GM19438 (cell line): ENCODE measurements at regions not wholly inside any gene's neighbourhood (a gene's known extent, or its start where the extent isn't known, plus 50 kb on each side); places are given as distances from the start of the nearest gene placed in this dataset.
"Not testable (repeated sequence)": the region's sequence is repeated elsewhere in the genome, so short reads cannot be mapped to it uniquely, and the experiment has no call there.

Experiments
- ATAC-seq: cut with Tn5 transposase; IDR thresholded peaks from one replicate; pipeline ENCODE4 v1.9.1; 2021; ENCODE audit warnings: low read depth; ENCODE audit not compliant: unreplicated experiment

GRCh38 chr2:16088035-16088801 is 147.9 kb downstream of the MYCN start:
- ATAC-seq, result no peak

DNA sequence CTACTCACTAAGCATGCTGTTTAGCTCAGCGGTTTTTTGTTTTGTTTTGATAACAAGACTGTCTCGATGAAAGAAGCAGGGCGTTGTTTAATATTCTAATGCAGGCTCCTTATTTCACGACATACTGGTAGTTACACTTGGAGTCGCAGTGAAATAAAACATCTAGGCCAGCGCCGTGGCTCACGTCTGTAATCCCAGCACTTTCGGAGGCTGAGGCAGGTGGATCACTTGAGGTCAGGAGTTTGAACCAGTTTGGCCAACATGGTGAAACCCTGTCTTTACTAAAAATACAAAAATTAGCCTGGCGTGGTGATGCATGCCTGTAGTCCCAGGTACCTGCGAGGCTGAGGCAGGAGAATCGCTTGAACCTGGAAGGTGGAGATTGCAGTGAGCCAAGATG is 145.8 kb downstream of the MYCN start:
- not testable (repeated sequence) for ATAC-seq

- ATAC-seq, result no peak
Measured at GRCh38 chr2:16085073-16085472, 144.7 kb downstream of the MYCN start.

DNA sequence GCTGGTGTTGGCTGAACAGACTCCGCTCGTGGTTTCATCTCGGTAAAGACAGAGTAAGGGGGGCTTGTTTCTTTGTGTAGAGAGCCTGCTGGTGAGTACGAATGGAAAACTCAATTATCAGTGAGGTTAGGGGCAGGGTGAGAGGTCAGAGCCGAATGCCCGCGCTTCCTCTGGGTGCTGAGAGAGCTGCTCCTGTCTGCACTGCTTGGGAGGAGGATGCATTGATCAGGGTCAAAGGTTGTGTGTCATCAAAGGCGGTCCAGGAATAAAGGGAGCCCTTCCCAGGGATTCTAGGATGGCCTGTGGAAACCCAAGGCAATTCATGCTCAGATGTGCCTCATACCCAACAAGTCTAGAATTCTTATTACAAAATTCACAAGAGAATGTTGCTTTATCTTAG is 143.9 kb downstream of the MYCN start:
- ATAC-seq, result no peak

DNA sequence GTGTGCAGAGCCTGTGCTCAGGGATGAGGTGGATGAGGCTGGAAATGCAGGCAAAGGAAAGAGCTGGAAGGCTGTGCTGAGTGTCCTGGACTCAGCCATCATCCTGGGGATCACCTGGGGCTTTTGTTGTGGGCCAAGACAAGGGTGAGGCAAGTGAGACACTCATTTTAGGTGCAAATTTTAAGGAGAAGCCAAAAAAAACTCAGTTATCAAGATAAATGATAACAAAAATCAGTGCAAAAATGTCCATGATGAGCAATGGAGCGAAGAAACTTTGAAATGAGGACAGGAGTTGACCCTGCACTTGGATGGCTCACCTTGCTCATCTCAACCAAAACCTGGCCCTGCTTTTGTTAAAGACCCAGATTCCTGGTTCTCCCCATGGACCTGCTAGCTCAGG is 141.9 kb downstream of the MYCN start:
- no peak for ATAC-seq

DNA sequence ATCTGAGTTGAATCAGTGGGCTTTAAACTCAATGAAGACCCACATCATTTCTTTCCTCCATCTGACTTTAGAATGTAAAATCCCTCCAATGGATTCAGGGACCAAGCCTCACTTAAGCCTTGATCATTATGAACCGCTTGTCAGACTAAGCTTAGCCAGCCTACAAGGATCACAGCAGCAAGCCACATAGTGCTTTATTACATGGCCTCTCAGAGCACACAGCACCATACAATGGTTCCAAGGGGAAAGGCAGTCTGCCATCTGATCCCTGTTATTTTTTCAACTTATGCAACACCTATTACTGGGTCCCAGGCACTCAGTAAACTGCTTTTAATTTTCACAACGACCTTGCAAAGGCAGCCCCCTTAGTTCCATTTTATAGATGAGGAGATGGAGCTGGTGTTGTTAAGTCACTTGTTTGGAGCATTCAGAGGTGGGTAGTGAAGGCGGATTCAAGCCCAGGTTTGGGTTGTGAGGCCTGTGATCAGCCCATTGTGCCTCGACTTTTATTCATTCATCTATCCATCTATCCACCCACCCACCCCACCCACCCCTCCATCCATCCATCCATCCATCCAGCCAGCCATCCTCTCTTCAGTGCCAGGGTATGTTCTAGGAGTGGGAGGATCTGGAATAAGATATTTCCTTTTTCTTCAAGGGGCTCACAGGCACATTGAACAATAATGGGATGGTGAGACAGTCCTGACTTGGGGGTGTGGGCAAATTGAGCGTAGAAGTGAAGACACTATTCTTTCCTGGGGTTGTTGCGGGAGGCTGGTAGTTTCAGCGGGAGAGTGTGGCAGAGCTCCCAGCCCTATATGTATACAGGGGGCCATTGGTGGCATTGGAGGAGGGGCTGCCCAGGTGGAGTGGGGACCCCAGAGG is 141.2 kb downstream of the MYCN start:
- ATAC-seq, result no peak

DNA sequence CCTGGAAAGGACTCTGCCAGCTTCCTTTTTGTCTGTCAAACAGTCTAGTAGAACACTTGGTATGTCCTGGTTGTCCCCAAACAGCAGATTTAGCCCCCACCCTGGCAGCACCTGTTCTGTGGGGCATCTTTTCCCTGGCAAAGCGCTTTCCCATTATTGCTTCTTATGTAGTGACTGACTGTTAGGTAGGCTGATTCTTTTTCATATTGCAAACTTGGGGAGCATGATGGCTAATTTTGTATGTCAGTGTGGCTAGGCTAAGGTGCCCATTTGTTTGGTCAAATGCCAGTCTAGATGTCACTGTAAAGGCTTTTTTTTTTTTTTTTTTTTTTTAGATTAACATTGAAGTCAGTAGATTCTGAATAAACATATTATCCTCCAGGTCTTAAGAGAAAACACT is 140.2 kb downstream of the MYCN start:
- no peak for ATAC-seq

DNA sequence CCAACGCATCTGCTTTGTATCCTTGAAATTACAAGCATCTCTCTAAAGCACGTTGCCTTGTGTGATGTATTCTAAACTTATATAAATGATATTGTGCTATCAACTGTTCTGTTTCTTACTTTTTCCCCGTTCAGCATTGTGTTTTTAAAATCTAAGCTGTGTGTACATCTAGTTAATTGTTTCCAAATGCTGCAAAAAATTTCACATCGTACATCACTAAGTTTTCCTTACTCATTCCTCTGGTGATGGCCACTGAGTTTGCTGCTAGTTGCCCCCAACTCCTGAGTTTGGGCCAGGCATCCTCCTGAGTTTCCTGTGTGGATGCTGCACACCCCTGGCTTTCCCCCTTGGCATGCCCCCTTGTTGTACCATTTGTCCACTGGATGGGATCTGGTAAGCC is 139.7 kb downstream of the MYCN start:
- no peak for ATAC-seq

- ATAC-seq, result no peak
Measured at GRCh38 chr2:16079637-16080036, 139.3 kb downstream of the MYCN start.

- no peak for ATAC-seq
Measured at GRCh38 chr2:16077601-16078000, 137.3 kb downstream of the MYCN start.

GRCh38 chr2:16076911-16077310 is 136.6 kb downstream of the MYCN start:
- no peak for ATAC-seq

DNA sequence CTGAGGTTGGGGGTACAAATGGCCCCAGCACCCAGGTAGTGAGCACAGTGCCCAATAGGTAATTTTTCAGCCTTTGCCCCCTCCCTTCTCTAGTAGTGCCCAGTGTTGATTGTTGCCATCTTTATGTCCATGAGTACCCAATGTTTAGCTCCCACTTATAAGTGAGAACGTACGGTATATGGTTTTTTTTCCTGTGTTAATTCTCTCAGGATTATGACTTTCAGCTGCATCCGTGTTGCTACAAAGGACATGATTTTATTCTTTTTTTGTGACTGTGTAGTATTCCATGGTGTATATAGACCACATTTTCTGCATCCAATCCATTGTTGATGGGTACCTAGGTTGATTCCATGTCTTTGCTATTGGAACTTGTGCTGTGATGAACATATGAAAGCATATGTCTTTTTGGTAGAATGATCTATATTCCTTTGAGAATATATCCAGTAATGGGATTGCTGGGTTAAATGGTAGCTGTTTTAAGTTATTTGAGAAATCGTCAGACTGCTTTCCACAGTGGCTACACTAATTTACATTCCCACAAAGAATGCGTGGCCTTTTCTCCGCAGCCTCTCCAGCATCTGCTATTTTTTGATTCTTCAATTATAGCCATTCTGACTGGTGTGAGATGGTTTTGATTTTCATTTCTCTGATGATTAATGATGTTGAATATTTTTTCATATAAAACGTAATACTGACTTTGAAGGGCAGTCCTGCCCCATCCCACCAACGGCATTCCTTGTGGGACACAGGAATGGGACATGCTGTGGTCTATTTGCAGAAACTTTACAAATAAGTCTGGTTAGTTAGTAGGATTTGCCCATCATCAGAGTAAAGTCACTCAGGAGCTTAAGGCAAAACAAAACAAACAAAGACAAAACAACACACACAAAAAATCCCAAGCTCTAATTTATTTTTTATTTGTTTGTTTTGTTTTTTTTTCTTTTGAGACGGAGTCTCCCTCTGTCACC is 135.0 kb downstream of the MYCN start:
- ATAC-seq, result no peak

GRCh38 chr2:16073921-16074425 is 133.6 kb downstream of the MYCN start:
- no peak for ATAC-seq

DNA sequence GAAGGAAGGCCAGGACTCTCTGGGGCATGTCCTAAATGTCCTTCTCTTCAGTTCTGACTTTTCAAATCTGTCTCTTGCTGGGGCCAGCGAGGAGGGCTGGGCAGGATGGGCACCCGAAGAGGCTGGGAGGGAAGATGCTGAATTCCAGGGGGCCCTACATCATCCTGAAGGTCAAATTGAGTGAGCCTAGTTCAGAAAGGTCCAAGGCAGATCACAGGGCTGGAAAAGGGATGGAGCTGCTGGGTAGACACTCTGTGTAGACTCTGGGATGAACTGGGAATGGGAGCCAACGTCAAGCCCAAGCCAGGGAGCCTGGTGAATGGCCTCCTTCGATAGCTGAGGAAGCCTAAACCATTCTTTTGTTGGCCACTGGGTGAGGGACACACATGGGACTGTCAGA is 133.1 kb downstream of the MYCN start:
- ATAC-seq, result no peak

GRCh38 chr2:16072638-16073290 is 132.4 kb downstream of the MYCN start:
- no peak for ATAC-seq

DNA sequence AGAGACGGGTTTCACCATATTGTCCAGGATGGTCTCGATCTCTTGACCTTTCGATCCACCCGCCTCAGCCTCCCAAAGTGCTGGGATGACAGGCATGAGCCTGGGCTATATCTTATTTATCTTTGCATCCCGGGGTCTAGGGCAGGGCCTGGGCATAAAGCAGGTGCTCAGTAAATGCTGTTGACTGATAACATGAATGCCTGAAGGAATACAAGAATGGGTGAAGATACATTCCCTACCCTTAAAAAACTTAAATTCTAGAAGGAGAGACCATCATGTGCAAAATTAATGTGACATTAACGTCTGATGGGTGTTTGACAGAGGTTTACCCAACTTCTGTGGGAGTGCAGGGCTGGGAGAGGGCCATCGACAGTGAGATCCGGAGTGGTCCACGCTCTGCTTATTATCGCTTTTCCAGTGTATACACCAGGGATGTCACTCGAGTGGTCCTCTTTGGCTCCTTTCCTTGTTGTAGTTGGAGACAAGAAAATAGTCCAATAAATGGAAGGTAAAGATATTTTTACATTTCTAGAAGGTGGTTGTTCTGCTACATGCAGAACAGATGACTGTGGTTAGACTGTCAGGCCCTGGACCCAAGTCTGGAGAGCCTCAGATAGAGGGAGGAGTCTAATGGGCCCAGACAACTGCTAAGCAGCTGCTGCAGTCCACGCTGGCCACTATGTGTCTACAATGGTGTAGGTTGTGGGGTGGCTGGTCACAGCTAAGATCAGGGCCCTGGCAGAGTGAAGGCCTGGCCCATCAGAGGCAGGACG is 131.7 kb downstream of the MYCN start:
- no peak for ATAC-seq

GRCh38 chr2:16071039-16071864 is 130.9 kb downstream of the MYCN start:
- no peak for ATAC-seq

DNA sequence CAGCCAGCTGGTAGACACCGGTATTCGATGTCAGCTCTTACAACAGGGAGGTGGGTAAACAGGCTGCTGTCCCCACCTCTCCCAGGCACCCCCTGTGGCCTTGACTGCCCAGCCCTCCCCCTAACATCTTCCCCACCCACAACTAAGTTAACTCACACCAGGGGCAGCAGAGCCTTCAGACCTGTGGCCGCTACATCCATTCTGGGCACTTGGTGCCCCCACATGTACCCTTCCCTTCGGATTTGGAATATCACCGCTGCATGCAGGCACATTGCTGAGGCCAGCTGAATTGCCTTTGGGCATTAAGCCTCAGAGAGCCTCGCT is 130.3 kb downstream of the MYCN start:
- ATAC-seq, result no peak
